K562 (cell line): ENCODE measurements at regions not wholly inside any gene's neighbourhood (a gene's known extent, or its start where the extent isn't known, plus 50 kb on each side); places are given as distances from the start of the nearest gene placed in this dataset.

ENCODE experiments used
- DACH1 ChIP-seq: fragments of 450-650 bp; IDR thresholded peaks from 2 replicates; pipeline ENCODE4 v1.6.1; 2018; ENCODE audit not compliant: partially characterized antibody
- EP300 ChIP-seq: IDR thresholded peaks from 2 replicates; pipeline ENCODE4 v1.6.1; 2012; ENCODE audit warnings: low read length, improper control_type of control experiment
- GTF2A2 ChIP-seq: IDR thresholded peaks from 2 replicates; pipeline ENCODE4 v1.6.1; 2016; ENCODE audit warnings: mild to moderate bottlenecking, missing genetic modification characterization, missing compliant biosample characterization
- HLTF ChIP-seq: fragments of 450-650 bp; IDR thresholded peaks from 2 replicates; pipeline ENCODE4 v1.6.1; 2016
- HSF4 ChIP-seq: fragments of 250-450 bp; sonication (Bioruptor Pico); IDR thresholded peaks from 2 replicates; pipeline ENCODE4 v2.1.2; 2022; ENCODE audit warnings: mild to moderate bottlenecking, moderate library complexity, borderline replicate concordance
- KAT7 ChIP-seq: sonication (generic); formaldehyde crosslinking; IDR thresholded peaks from 2 replicates; pipeline ENCODE4 v1.8.0; 2022; ENCODE audit warnings: missing genetic modification reagents, mild to moderate bottlenecking, borderline replicate concordance
- NFXL1 ChIP-seq: fragments of 450-650 bp; formaldehyde crosslinking; IDR thresholded peaks from 2 replicates; pipeline ENCODE4 v1.4.0; 2021; ENCODE audit warnings: mild to moderate bottlenecking
- RBM14 ChIP-seq: fragments of 200-400 bp; formaldehyde crosslinking; IDR thresholded peaks from 2 replicates; pipeline ENCODE4 v1.6.1; 2018; ENCODE audit warnings: low read depth, mild to moderate bottlenecking, low read length, moderate library complexity, borderline replicate concordance; ENCODE audit not compliant: insufficient read depth
- RCOR1 ChIP-seq, 2 experiments: IDR thresholded peaks; 2 replicates each; pipeline ENCODE4 v1.6.1; 2012; ENCODE audit warnings: low read depth in 2 of 2, low read length in 2 of 2, borderline replicate concordance in 1 of 2, improper control_type of control experiment in 1 of 2
- RNF2 ChIP-seq: sonication (generic); IDR thresholded peaks from 2 replicates; pipeline ENCODE4 v1.6.1; 2016
- U2AF1 ChIP-seq: fragments of 200-400 bp; formaldehyde crosslinking; optimal IDR thresholded peaks from 2 replicates; pipeline ENCODE3; 2017; ENCODE audit warnings: mild to moderate bottlenecking, low read depth, low read length, moderate library complexity
- ZBTB8A ChIP-seq: fragments of 450-650 bp; IDR thresholded peaks from 2 replicates; pipeline ENCODE4 v1.6.1; 2018; ENCODE audit warnings: mild to moderate bottlenecking, moderate library complexity; ENCODE audit not compliant: partially characterized antibody
- ZNF146 ChIP-seq: IDR thresholded peaks from one replicate; pipeline ENCODE4 v1.6.1; 2018; ENCODE audit warnings: missing compliant biosample characterization; ENCODE audit not compliant: unreplicated experiment
- ZNF77 ChIP-seq: fragments of 250-450 bp; sonication (Bioruptor Pico); IDR thresholded peaks from 2 replicates; pipeline ENCODE4 v1.5.0; 2020
- TF ChIP-seq, protein P1 (sequence below): fragments of 200-800 bp; sonication (Bioruptor generic); IDR thresholded peaks from 2 replicates; pipeline ENCODE4 v1.6.1; 2016; ENCODE audit warnings: missing genetic modification characterization, missing compliant biosample characterization
- TF ChIP-seq, protein P2 (sequence below): fragments of 250-450 bp; sonication (Bioruptor Pico); IDR thresholded peaks from 2 replicates; pipeline ENCODE4 v1.4.0; 2020; ENCODE audit warnings: mild to moderate bottlenecking
- TF ChIP-seq, protein P3 (sequence below), 2 experiments: IDR thresholded peaks; 2 replicates each; pipeline ENCODE4 v1.6.1; 2011; ENCODE audit warnings: borderline replicate concordance in 1 of 2, control low read depth in 1 of 2, low read depth in 1 of 2, low read length in 1 of 2, mild to moderate bottlenecking in 1 of 2, mixed read lengths in 1 of 2, moderate library complexity in 1 of 2; ENCODE audit not compliant: insufficient read depth in 1 of 2, insufficient read length in 1 of 2, poor library complexity in 1 of 2, severe bottlenecking in 1 of 2; ENCODE audit errors: extremely low read depth in 1 of 2
- TF ChIP-seq, protein P4 (sequence below): sonication (generic); formaldehyde crosslinking; IDR thresholded peaks from 2 replicates; pipeline ENCODE4 v1.8.1; 2023; ENCODE audit warnings: mild to moderate bottlenecking, missing genetic modification reagents

DNA sequence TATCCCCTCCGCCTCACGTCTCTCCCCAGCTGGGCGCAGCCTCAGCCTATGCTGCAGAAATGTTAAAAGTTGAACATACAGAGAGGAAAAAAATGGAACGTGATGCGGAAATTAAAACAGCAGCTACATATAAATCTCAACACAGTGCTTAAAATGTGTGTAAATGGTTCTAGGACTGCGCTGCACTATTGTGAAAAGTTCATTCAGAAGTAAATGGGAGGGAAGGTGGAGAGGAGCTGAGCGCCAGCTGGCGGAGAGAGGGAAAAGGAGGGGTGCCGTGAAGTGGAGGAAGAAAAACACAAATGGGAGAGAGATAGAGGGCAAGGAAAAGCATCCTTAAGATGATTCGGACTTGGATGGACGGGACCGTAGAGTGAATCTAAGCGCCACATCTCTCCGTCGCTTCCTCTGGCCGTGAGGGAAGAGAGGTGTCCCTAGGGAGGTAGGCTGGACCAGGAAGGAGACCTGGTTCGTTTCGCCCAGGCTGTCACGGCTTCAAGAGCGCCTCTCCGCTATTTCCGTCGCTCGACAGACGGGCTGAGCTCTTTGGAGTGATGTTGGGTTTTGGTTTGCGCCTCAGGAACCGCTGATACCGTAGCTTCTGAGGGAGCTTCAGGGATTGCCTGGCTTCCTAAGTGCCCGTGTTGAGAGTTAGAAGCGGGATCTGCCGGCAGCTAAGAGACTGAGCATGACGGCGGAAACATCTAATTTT, 113.7 kb downstream of the TRIM27 start (continued):
- TF ChIP-seq, protein P1, sequence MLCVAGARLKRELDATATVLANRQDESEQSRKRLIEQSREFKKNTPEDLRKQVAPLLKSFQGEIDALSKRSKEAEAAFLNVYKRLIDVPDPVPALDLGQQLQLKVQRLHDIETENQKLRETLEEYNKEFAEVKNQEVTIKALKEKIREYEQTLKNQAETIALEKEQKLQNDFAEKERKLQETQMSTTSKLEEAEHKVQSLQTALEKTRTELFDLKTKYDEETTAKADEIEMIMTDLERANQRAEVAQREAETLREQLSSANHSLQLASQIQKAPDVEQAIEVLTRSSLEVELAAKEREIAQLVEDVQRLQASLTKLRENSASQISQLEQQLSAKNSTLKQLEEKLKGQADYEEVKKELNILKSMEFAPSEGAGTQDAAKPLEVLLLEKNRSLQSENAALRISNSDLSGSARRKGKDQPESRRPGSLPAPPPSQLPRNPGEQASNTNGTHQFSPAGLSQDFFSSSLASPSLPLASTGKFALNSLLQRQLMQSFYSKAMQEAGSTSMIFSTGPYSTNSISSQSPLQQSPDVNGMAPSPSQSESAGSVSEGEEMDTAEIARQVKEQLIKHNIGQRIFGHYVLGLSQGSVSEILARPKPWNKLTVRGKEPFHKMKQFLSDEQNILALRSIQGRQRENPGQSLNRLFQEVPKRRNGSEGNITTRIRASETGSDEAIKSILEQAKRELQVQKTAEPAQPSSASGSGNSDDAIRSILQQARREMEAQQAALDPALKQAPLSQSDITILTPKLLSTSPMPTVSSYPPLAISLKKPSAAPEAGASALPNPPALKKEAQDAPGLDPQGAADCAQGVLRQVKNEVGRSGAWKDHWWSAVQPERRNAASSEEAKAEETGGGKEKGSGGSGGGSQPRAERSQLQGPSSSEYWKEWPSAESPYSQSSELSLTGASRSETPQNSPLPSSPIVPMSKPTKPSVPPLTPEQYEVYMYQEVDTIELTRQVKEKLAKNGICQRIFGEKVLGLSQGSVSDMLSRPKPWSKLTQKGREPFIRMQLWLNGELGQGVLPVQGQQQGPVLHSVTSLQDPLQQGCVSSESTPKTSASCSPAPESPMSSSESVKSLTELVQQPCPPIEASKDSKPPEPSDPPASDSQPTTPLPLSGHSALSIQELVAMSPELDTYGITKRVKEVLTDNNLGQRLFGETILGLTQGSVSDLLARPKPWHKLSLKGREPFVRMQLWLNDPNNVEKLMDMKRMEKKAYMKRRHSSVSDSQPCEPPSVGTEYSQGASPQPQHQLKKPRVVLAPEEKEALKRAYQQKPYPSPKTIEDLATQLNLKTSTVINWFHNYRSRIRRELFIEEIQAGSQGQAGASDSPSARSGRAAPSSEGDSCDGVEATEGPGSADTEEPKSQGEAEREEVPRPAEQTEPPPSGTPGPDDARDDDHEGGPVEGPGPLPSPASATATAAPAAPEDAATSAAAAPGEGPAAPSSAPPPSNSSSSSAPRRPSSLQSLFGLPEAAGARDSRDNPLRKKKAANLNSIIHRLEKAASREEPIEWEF (CRISPR knock-in tag) = no peak
- TF ChIP-seq, protein P2, sequence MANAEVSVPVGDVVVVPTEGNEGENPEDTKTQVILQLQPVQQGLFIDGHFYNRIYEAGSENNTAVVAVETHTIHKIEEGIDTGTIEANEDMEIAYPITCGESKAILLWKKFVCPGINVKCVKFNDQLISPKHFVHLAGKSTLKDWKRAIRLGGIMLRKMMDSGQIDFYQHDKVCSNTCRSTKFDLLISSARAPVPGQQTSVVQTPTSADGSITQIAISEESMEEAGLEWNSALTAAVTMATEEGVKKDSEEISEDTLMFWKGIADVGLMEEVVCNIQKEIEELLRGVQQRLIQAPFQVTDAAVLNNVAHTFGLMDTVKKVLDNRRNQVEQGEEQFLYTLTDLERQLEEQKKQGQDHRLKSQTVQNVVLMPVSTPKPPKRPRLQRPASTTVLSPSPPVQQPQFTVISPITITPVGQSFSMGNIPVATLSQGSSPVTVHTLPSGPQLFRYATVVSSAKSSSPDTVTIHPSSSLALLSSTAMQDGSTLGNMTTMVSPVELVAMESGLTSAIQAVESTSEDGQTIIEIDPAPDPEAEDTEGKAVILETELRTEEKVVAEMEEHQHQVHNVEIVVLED (CRISPR knock-in tag) = no peak
- no peak for TF ChIP-seq NFXL1 (CRISPR knock-in tag)
- TF ChIP-seq ZNF146 (CRISPR knock-in tag) = no peak
- TF ChIP-seq U2AF1 = no peak
- TF ChIP-seq DACH1 = peak; percentile 84
- TF ChIP-seq RNF2 = no peak
- peak; percentile 73; the same call in 1 of the 2 replicates for TF ChIP-seq HLTF
- TF ChIP-seq RCOR1 (IDR thresholded peaks at IDR 0.05; ENCODE audit: borderline replicate concordance in 1 of 2, low read depth in 2 of 2, low read length in 2 of 2) = peak in 1 of 2 experiments; percentile 69; a peak in 2 of 4 replicates
- no peak for TF ChIP-seq KAT7 (CRISPR knock-in tag)
- TF ChIP-seq RBM14 = no peak
- TF ChIP-seq ZBTB8A = no peak
- no peak for TF ChIP-seq ZNF77 (CRISPR knock-in tag)
- no peak for TF ChIP-seq HSF4 (CRISPR knock-in tag)
- TF ChIP-seq, protein P3, sequence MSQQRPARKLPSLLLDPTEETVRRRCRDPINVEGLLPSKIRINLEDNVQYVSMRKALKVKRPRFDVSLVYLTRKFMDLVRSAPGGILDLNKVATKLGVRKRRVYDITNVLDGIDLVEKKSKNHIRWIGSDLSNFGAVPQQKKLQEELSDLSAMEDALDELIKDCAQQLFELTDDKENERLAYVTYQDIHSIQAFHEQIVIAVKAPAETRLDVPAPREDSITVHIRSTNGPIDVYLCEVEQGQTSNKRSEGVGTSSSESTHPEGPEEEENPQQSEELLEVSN (IDR thresholded peaks at IDR 0.05; ENCODE audit: borderline replicate concordance in 1 of 2, extremely low read depth in 1 of 2, insufficient read depth in 1 of 2, insufficient read length in 1 of 2, low read depth in 1 of 2, low read length in 1 of 2, poor library complexity in 1 of 2, severe bottlenecking in 1 of 2) = peak; percentile 35 to 69
- TF ChIP-seq GTF2A2 = no peak
- TF ChIP-seq, protein P4, sequence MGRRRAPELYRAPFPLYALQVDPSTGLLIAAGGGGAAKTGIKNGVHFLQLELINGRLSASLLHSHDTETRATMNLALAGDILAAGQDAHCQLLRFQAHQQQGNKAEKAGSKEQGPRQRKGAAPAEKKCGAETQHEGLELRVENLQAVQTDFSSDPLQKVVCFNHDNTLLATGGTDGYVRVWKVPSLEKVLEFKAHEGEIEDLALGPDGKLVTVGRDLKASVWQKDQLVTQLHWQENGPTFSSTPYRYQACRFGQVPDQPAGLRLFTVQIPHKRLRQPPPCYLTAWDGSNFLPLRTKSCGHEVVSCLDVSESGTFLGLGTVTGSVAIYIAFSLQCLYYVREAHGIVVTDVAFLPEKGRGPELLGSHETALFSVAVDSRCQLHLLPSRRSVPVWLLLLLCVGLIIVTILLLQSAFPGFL (CRISPR knock-in tag) = no peak
- TF ChIP-seq EP300 = no peak
